ENCODE measurements at regions not wholly inside any gene's neighbourhood (a gene's known extent, or its start where the extent isn't known, plus 50 kb on each side); places are given as distances from the start of the nearest gene placed in this dataset.

DNA sequence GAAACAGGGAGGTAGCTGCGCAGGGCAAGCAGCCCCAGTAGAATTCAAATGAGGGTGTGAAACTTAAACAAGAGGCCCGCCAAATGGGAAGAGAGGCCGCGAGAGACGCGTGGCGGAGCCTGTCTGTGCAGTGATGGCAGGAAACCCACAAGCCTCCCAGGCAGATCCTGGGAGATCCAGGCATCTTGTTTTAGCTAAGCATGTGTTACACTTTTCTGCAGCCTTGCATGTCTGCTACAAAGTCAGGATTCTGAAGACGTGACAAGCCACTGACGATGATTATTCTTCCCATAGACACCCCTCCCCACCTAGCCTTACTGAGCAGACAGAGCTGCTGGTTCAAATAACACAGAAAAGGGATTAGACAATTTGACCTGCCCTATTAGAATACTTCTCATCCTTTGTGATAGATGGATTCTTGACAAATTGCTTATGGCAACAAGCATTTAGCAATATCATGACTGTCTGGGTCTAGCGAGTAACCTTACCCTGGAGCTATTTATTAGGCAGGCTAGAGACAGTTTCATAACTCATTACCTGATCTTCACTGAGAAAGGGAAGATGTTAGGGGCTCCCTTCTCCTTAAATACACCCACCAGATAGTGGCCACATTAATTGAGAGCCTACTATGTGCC is 185.2 kb upstream of the IRS2 start:
- no peak for DNase-seq (ENCODE audit: low spot score in 2 of 2, unreplicated experiment in 2 of 2)
- TF ChIP-seq, protein P1, sequence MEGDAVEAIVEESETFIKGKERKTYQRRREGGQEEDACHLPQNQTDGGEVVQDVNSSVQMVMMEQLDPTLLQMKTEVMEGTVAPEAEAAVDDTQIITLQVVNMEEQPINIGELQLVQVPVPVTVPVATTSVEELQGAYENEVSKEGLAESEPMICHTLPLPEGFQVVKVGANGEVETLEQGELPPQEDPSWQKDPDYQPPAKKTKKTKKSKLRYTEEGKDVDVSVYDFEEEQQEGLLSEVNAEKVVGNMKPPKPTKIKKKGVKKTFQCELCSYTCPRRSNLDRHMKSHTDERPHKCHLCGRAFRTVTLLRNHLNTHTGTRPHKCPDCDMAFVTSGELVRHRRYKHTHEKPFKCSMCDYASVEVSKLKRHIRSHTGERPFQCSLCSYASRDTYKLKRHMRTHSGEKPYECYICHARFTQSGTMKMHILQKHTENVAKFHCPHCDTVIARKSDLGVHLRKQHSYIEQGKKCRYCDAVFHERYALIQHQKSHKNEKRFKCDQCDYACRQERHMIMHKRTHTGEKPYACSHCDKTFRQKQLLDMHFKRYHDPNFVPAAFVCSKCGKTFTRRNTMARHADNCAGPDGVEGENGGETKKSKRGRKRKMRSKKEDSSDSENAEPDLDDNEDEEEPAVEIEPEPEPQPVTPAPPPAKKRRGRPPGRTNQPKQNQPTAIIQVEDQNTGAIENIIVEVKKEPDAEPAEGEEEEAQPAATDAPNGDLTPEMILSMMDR (IDR thresholded peaks at IDR 0.05; ENCODE audit: unreplicated experiment): no peak
- no peak overlapping the region for H3K4me3 Mint-ChIP-seq
- peaks cover 8% of the 10 kb centered on the region for H3K27me3 Mint-ChIP-seq (ENCODE audit: low read depth)
- peaks cover 2% of the 10 kb centered on the region for H3K4me1 Mint-ChIP-seq
- H3K27ac Mint-ChIP-seq: no peak overlapping the region
- peaks cover 13% of the 10 kb centered on the region for H3K9me3 Mint-ChIP-seq
- peaks cover 8% of the 10 kb centered on the region for H3K36me3 Mint-ChIP-seq

DNA sequence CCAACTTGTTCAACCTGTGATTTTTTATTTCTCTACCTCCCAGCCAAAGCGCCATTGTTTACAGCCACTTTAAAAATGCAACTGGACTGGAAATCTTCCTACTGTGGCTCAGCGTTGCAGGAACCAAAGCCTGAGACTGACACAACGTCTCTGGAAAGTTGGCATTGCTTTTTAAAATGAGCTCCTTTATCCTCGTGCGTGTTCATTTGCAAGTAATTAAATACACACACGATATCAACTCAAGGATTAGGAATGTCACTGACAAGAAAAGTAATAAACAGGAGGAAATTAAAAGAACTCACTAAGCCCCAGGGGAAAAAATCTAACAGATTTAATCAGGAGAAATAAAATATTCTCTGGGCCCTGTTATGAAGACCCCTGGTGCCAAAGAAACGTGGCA is 184.6 kb upstream of the IRS2 start:
- Mint-ChIP-seq H3K4me3 (no peak overlapping the region), H3K4me1 (no peaks in the 10 kb centered on the region), H3K27me3 (ENCODE audit: low read depth) (peaks cover 8% of the 10 kb centered on the region), H3K27ac (no peak overlapping the region), H3K36me3 (peaks cover 8% of the 10 kb centered on the region), H3K9me3 (peaks cover 13% of the 10 kb centered on the region)
- TF ChIP-seq, protein P1 (IDR thresholded peaks at IDR 0.05; ENCODE audit: unreplicated experiment): no peak
- no peak for DNase-seq (ENCODE audit: low spot score in 2 of 2, unreplicated experiment in 2 of 2)

DNA sequence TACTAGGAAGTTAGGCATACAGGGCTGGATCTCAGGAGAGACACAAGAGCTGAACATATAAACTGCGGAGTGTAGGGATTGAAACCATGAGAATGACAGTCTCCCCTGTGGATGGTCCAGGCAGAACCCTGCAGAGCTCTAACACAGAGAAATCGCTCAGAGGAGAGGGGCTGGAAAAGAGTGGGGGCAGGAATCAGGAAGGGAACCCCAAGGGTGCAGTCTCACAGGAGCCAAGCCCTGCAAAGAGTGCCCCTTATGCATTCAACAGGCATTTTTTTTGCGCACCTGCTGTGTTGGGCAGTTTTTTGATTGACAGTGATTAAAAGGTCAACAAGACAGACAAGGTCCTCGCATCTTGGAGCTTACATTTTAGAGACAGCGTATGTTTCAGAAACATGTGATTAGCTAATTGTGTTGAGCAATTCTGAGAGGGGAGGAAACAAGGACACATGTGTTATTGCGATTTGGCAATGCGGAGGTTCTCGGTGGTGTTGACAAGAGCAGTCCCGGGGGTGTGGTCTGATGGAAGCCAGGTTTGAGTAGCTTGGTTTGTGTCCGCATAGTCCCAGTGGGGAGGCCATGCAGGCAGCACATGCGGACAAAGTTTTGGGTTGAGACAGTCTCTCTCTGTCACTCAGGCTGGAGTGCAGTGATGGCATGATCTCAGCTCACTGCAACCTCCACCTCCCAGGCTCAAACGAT is 182.6 kb upstream of the IRS2 start:
- no peak overlapping the region for H3K4me3 Mint-ChIP-seq
- TF ChIP-seq, protein P1 (IDR thresholded peaks at IDR 0.05; ENCODE audit: unreplicated experiment): no peak
- no peaks in the 10 kb centered on the region for H3K4me1 Mint-ChIP-seq
- DNase-seq (ENCODE audit: low spot score in 2 of 2, unreplicated experiment in 2 of 2): no peak
- no peak overlapping the region for H3K27ac Mint-ChIP-seq
- H3K27me3 Mint-ChIP-seq (ENCODE audit: low read depth): peaks cover 3% of the 10 kb centered on the region
- peaks cover 13% of the 10 kb centered on the region for H3K9me3 Mint-ChIP-seq
- peaks cover 8% of the 10 kb centered on the region for H3K36me3 Mint-ChIP-seq

DNA sequence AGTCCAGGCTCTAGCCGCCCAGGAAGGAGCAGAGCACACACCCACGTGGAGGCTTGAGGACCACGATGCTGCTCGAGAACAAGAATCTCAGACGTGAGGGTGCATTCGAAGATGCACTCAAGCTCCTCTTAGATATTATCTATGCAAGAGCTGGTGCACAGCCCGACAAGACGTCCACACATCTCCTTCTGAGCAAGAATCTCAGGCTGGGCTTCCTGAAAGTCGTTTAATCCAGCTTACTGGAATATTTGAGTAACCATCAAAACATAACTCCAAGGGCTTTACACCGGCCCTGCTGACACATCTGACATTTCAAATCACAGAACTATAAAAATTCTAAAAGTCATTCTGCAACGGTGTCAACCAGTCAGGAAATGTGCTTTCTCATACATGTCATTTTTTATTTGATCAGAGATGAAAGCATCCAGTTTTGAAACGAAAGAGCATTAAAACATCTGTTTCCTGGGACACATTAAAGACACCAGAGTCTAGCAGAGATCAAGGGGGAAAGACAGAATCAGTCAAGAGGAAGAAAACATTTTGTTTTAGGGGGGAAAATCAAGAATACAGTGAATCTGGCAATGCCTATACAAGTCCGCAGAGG is 177.7 kb upstream of the IRS2 start:
- Mint-ChIP-seq H3K27me3 (ENCODE audit: low read depth) (peaks cover 2% of the 10 kb centered on the region), H3K27ac (no peak overlapping the region), H3K36me3 (no peaks in the 10 kb centered on the region), H3K9me3 (peaks cover 6% of the 10 kb centered on the region), H3K4me1 (no peaks in the 10 kb centered on the region), H3K4me3 (no peak overlapping the region)
- no peak for DNase-seq (ENCODE audit: low spot score in 2 of 2, unreplicated experiment in 2 of 2)
- TF ChIP-seq, protein P1 (IDR thresholded peaks at IDR 0.05; ENCODE audit: unreplicated experiment): no peak

DNA sequence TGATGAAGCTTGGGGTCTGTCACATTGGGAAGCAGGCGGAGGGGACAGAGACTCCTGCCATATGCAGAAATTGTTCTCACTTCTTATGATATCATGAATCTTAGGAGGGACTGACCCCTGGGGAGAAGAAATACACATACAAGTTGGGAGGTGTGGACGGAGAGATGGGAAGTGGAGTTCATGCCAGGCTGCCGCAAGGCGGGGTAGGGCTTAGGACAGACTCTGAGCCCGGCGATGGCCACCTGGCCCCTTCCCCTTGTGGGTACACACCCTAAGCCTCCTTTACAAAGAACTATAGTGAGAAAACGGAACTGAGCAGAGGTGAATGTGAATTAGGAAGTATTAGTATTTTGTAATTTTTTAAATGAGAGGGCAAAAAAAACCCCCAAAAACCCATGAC is 177.0 kb upstream of the IRS2 start:
- Mint-ChIP-seq H3K4me1 (no peaks in the 10 kb centered on the region), H3K4me3 (no peak overlapping the region), H3K27me3 (ENCODE audit: low read depth) (peaks cover 2% of the 10 kb centered on the region), H3K9me3 (peaks cover 13% of the 10 kb centered on the region), H3K36me3 (no peaks in the 10 kb centered on the region), H3K27ac (no peak overlapping the region)
- TF ChIP-seq, protein P1 (IDR thresholded peaks at IDR 0.05; ENCODE audit: unreplicated experiment): no peak
- no peak for DNase-seq (ENCODE audit: low spot score in 2 of 2, unreplicated experiment in 2 of 2)
